HG03045 (cell line): ENCODE measurements at regions not wholly inside any gene's neighbourhood (a gene's known extent, or its start where the extent isn't known, plus 50 kb on each side); places are given as distances from the start of the nearest gene placed in this dataset.

ENCODE experiments used
- ATAC-seq: cut with Tn5 transposase; IDR thresholded peaks from one replicate; pipeline ENCODE4 v1.9.1; 2021; ENCODE audit warnings: mild to moderate bottlenecking, moderate library complexity; ENCODE audit not compliant: unreplicated experiment

DNA sequence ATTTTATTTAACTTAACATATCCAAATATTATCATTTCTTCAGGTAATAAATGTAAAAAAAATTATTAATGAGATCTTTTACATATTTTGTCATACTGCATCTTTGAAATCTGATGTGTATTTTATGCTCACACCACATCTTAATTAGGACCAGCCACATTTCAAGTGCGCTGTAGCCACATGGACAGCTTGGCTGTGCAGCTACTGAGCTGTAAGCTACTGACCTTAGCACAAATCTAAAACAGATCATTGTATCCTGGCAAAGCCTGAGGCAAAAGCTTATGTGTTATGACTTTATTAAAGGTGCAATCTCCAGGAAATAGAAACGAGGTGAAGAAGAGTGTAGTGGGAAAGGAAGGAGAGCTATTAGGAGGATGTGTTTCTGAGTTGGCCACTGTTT lies 126.7 kb upstream of the UBE2E2 start:
- ATAC-seq = no peak

DNA sequence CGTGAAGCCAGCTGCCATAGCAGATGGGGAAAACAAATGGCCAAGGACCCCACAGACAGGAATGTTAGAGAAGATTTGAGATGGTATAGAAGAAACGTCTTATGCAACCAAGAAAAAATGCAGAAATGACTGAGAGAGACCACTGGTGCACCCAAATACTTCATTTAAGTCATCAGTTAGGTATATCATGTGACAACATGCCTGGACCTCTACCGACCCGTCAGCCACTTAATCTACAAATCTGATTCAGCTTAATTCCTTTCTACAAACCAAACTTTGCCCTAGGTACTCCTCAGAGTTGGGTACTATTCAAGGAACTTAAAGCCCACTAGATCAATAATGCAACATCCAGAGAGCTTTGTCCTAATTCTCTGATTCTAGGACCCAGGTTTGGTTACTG lies 126.0 kb upstream of the UBE2E2 start:
- no peak for ATAC-seq

DNA sequence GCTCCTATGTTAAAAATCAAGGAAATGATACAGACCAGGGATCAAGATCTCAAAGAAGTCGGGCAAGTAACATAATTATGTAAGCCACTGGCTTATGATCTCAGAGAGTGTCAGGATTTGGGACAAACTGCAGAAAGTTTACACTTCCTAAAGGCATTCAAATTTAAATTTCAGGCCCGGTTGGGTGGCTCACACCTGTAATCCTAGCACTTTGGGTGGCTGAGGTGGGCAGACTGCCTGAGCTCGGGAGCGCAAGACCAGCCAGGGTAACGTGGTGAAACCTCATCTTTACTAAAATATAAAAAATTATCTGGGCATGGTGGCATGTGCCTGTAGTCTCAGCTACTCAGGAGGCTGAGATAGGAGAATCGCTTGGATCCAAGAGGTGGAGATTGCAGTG lies 124.4 kb upstream of the UBE2E2 start:
- ATAC-seq = no peak

DNA sequence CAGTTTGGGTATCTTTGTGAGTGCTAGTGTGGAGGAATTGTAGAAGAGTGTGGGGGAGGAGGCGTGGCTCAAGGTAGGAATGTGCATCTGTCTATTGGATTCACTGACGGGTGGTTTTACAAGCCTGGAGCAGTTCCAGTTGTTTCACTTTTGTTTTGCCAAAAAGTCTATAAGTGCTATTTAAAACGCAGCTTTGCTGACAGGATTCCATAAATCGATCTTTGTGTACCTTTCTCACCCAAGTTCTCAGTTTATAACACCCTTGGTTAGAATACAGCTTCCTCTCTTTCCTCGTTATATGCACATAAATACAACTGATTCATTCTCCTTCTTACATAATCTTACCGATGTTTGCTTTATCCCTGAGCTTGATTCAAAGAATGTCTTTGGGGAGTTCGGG lies 123.2 kb upstream of the UBE2E2 start:
- ATAC-seq = no peak

DNA sequence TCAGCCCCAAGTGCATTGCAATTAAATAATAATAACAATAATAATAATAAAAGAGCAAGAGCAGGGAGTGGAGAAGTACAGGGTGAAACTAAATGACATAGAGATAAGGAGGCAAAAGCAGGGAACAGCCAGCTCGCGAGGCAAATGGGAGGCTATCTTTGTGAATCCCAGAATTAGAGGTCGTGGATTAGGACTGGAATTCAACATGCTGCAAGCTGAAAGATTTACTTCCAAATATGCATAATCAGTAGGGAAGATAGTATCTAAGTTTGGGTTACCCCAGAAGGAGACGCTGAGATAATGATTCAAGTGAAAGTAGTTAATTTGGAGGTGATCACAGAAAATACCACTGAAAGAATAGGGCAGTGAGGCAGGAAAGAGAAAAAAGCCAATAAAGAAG lies 119.4 kb upstream of the UBE2E2 start:
- ATAC-seq = no peak

DNA sequence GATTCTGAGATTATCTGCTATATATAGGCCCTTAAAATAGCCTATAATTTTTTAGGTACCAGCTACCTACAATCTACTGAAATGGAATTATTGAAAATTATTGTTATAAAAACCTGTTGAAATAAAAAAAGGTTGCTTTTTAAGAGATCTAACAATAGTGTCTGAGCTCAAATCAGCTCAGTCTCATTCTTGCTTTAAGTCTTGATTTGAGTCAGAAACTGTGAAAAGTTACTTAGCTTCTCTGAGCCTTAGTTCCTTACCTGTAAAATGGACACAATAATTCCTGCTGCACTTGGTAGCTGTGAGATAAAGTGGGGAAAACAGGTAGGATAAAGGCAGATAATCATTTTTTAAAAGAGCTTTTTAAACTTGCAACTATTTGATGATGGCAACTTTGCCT lies 118.8 kb upstream of the UBE2E2 start:
- ATAC-seq = no peak

DNA sequence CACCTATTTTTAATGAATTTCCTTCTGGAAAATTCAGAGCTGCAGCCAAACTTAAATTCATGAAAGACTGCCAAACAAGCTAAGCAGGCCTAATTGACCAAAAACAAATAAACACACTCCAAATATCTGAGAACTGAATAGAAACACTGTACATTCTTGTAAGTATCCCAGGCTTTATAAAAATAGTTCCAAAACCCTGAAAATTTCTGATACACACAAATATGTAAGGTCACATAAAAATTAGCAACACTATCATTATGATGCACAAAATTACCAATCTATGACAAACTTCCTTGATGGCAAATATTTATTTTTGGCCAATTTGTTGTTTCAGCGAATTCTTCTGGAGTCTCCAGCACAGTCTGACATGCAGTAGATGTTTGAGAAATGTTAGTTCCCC lies 117.9 kb upstream of the UBE2E2 start:
- no peak for ATAC-seq

DNA sequence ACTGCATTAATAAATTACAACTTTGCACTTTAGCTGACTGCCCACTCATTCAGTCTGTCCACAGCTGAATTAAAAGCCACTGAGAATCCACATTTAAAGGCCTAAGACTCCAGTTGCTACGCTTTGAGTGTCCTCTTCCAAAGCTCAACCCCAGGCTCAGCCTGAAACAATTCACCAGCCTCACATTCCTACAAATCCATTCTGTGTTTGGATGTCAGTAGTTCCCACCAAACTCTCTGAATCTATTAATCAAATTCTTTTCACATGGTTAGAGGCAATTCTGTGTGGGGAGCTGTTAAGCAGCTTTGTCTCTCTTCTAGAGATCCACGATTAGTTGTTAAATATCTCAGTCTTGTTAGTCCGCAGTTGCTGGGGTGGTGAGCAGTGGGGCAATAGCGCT lies 116.8 kb upstream of the UBE2E2 start:
- ATAC-seq = no peak

DNA sequence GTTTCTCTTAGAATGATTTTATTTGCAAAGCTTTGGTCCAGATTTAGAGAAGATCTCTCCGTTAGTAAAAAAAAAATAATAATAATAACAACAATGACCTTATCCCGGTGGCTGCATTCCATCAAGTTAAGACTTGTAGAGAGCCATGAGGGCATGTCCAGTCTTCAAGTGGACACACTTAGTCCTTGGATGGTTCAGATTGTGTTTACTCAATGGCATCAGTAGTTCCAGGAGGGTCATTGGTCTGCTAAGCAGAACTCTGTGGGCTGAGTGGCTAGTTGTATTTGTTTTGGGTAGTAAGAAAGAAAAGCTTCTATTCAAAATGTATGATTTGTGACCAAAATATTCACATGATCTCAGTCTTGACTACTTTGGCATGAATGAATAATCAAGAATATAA lies 116.3 kb upstream of the UBE2E2 start:
- ATAC-seq = no peak

DNA sequence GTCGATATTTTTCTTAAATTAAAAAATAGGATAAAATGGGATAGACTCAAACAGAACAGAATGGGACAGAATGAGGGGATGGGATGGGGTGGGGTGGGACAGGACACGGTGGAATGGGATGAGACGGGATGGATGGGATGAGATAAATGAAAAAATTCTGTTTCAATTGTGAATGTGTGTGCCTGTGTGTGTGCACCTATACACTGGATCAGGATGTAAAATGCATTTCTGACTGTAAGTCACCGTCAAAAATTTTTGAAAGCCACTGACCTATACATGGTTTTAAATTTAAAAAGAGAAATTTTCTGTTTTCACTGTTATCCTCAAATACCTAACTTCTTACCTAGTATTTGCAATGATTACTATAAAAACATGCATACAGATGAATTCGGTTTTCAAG lies 108.7 kb upstream of the UBE2E2 start:
- no peak for ATAC-seq

DNA sequence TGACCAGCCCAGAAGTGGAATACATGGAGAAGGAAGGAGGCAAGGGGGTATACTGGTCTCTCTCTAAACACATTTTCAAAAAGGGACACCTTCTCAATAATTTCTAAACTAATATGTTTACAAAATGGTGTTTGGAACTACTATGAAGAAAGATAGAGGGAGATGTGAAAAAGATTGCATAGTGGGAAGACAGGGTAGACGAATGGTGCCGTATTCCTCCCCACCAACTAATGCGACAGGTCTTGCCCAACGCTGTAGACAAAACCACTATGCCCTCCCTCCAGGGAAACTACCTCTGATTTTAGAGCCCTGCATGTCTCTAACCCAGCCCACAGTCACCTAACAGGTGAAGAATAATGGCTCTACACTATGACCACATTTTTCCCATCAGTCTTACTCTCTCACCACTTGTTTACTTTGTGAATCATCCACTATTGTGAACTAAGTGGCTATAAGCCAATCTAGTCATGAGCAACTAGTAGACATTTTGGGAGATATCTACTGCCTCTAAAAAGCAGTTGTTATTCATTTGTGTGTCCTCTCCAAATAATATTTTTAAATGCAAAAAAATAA lies 108.2 kb upstream of the UBE2E2 start:
- no peak for ATAC-seq

DNA sequence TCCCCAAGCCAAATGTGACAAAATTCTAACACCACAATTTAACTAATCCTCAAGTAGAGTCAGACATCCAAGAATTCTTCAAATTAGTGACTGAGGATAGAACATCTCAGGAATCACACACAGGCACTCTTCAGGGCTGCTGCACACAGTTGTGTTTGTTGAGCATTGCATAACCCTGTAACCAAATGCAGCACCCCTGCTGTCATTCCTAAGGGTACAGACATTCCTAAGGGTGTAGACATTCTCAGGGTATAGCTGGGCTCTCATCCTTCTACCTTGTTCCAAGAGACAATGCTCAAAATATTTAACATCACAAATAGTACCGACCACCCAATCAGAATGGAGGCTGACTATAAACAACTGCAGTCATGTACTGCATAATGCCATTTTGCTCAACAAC lies 107.1 kb upstream of the UBE2E2 start:
- no peak for ATAC-seq

DNA sequence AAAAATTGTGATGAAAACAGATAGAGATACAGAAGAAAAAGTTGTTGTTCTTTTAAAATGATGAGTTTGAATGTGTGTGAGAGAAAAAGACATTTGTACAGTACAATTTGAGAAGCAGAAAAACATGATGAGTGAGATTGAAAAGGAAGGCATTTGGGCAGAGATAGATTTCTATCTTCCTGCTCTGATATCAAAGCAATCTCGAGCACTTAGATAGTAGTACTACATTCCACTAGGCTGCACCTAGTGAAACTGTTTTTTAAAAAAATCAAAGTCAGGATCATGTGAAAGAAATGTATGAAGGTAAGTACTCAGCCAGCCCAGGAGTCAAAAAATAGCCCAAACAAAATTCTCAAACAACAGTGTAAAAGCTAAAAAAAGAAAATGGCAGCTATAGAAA lies 104.1 kb upstream of the UBE2E2 start:
- ATAC-seq = no peak

DNA sequence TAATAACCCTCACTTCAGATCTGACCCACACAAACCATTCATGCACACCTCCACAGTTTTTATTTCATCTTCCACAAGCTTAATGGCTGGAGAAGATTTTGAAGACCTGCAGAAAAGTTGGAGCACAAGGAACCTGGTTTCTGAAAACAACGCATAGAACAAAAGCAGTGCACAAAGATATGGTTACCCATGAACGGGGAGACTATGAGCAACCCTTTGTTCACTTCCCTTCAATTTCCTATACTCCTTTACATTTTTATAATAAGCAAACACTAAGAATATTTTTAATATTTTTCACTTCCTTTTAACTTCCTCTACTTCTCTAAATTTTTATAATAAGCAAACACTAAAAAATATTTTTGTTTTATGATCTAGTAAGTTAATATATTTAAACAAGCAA lies 103.5 kb upstream of the UBE2E2 start:
- ATAC-seq = no peak

DNA sequence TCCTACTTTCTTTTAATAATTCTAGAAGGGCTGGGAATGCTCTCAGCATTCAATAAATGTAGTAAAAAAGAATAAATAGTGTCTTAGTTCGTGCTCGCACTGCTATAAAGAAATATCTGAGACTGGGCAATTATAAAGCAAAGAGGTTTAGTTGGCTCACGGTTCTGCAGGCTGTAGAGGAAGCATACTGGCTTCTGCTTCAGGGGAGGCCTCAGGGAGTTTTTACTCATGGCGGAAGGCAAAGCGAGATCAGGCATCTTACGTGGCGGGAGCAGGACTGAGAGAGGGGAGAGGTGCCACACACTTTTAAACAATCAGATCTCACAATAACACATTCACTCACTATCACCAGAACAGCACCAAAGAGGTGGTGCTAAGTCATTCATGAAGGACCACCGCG lies 103.0 kb upstream of the UBE2E2 start:
- ATAC-seq = no peak

DNA sequence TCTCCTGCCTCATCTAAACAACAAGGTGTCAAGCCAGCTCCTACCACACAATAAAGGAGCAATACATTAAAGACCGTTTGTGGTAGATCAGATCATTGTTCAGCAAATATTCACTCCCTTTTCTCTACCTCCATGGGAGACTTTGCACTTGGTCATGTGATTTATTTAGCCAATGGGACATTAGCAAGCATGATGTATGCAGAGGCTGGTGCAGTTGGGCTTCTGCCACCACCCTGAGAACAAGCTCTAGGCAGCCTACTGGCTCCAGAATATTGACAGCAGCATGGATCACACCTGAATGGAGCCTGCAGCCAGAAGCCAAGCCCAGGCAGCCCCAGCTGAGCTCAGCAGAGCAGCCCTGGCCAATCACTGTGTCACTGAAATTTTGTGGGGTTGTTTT lies 99.4 kb upstream of the UBE2E2 start:
- ATAC-seq = no peak

DNA sequence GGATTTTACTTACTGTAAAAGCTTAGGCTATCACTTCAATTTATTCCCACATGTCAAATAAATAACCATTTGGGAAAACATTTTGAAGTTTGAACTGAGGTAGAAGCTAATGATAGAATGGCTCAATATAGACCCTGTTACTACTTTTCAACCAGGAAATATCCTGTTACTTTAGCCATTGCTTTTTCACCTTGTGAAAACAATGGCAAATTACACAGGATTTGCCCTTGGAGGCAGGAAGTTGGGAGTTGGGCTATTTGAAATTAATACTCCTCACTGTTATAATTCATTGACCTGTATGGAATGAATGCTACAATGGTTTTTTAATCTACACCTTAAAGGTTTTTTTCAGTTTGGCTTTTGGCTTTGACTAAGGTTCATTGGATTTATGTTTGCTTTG lies 98.1 kb upstream of the UBE2E2 start:
- no peak for ATAC-seq

DNA sequence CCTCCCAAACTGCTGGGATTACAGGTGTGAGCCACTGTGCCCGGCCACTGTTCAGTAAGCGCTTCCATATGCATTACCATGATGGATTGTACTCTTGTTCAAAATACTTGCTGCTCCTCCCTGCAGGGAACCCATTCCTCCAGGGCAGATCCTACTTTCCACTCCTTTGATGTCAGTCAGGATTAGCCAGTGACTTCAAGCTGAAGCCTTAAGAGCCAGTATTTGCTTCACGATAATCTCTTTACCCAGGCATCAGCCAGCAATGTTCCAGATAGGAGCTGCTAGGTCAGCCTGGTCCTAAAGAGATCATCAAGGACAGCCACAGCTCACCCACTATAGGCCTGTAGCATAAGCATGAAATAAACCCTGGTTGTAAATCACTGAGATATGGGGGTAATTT lies 96.5 kb upstream of the UBE2E2 start:
- ATAC-seq = no peak

DNA sequence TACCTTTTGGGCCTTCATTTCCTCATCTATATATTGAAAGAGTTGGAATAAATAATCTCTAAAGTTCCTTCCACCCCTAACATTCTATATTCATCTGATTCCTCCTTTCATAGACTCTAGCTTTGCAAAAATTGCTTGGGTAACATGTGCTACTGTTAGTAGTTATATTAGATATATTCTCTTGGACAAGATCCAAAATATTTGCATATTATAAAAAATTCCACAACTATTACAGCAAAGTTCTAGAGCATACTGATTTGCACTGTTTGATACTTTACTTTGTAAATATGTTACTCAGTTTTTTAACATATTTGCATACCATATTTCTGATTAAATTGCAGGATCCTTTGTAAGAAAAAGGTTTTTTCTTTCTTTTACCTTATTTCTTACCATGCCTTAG lies 95.9 kb upstream of the UBE2E2 start:
- ATAC-seq = no peak

DNA sequence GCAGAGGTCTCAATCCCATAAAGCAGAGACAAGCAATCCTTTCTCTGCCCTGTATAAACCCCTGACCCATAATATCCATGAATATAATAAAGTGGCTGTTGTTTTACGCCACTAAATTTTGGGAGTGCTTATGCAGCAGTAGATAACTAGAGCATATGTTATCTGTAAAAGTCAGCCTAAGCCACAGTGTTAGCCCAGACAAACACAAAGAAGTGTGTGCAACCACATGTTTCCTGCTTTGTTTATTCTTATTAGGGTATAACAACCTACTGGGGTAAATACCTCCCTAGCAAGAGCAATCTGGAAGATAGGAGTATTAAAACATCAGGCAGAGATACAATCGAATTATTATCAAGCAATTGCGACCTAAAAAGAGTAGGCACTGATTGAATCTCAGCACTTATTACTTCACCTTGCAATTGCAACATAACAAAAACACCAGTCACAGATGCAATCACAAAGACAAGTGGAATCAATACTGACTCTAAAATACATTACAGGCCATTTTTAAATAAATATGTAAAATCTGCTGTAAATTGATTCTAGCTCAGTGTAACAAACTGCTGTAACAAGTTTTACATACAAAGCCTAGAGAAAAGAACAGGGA lies 94.6 kb upstream of the UBE2E2 start:
- ATAC-seq = no peak

DNA sequence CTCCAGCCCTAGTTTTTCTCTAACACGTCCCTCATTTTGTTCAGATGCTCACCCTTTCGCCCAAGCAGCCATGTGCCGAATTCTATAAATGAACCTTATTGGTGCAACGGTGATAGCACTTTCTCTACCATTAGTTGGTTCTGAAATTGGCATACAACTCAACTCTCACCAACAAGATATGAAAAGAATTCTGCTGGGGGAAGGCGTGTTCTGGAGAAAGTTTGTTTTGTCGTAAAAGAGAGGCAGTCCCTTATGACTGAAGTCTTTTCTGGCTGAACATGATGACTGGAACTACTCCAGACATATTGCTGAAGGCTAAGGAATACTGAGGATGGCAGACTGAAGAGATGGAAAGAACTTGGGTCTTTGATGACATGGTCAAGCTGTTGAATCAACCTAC lies 91.8 kb upstream of the UBE2E2 start:
- no peak for ATAC-seq

DNA sequence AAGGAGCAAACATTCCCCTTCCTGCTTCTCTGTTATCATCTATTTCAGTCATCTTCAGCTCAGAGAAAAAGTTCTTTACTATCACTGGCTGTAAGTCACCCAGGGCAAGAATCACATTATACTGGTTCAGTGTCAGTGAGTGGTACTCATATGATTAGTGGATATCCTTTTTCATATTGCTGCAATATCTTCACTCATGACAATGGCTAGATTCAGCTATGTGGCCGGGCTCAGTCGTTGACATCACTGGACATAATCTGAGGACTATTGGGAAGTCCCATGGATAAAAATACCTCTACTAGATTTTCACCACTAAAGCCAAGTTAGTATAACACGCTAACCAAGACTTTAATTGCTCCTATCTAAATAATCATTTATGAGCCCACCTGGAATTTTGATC lies 91.3 kb upstream of the UBE2E2 start:
- no peak for ATAC-seq

DNA sequence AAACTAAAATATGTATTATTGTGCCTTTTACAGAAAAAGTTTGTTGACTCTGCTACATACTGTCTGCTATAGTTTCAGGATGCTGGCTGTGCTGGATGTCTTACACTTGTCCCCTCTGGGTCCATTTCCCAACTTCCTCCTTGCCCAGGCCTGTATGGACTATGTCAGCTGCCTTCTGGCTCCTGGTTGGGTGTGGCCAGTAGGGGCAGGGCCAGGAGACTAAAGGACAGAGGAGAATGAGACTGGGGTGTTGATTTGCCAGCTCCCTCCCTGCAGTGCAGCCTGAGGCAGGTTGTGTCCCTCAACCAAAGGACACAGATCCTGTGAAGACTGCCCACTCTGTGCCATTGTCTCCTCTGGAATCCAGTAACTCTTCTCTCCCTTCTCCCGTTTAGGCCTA lies 90.6 kb upstream of the UBE2E2 start:
- no peak for ATAC-seq
